Prostate gland (tissue), 2 donors: ENCODE measurements at regions not wholly inside any gene's neighbourhood (a gene's known extent, or its start where the extent isn't known, plus 50 kb on each side); places are given as distances from the start of the nearest gene placed in this dataset.

Experiments
- CTCF ChIP-seq, 4 experiments: fragments of 200-600 bp in 2 of 4; fragments of 450-650 bp in 2 of 4; sonication (generic) in 2 of 4; IDR thresholded peaks; 1 replicate in 3 of 4; 2 replicates in 1 of 4; pipeline ENCODE4 v1.5.1; 2016 to 2019; ENCODE audit warnings: antibody characterized with exemption in 4 of 4, mild to moderate bottlenecking in 2 of 4, moderate library complexity in 2 of 4
- POLR2A ChIP-seq: fragments of 450-650 bp; IDR thresholded peaks from one replicate; pipeline ENCODE4 v1.6.1; 2016; ENCODE audit warnings: antibody characterized with exemption, mild to moderate bottlenecking
- POLR2AphosphoS5 ChIP-seq: sonication (generic); formaldehyde crosslinking; IDR thresholded peaks from one replicate; pipeline ENCODE4 v1.6.1; 2017; ENCODE audit warnings: antibody characterized with exemption

GRCh38 chrX:149230689-149231088, 274.4 kb downstream of the IDS start:
- TF ChIP-seq CTCF (IDR thresholded peaks at IDR 0.05) (no peak), POLR2A (no peak), POLR2AphosphoS5 (no peak)
